ENCODE measurements at regions not wholly inside any gene's neighbourhood (a gene's known extent, or its start where the extent isn't known, plus 50 kb on each side); places are given as distances from the start of the nearest gene placed in this dataset.

DNA sequence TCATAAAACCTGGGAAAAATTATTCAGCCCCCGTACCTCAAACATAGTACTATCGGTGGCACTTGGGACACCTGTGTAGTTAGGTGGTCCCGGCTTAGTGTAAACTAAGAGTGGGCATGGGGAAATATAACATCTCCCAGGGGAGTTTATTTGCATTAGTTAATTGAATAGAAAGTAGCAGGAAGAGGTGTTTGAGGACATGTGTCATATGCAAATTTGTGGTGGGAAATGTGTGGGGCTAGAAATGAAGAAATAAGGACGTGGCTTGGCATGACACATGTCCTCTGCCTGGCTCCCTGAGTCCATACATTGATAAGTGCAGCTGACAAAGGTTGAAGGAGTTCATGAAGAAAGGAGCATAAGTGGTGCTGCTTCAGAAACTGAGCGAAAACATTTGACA is 483.6 kb downstream of the SH2D1A start:
- TF ChIP-seq EZH2phosphoT487 (IDR thresholded peaks at IDR 0.05; ENCODE audit: low read depth, severe bottlenecking, unreplicated experiment): no peak
- no peak for TF ChIP-seq CTCF (IDR thresholded peaks at IDR 0.05; ENCODE audit: poor library complexity)
- no peak for TF ChIP-seq EZH2 (IDR thresholded peaks at IDR 0.05; ENCODE audit: borderline replicate concordance)
